Fibroblast of villous mesenchyme (primary cell): ENCODE measurements at regions not wholly inside any gene's neighbourhood (a gene's known extent, or its start where the extent isn't known, plus 50 kb on each side); places are given as distances from the start of the nearest gene placed in this dataset.

Experiments
- DNase-seq: peaks from one replicate; pipeline ENCODE4 v3.0.0-alpha.2; 2010; ENCODE audit warnings: low read depth
- H3K4me3 ChIP-seq: 2 replicates; pipeline ENCODE4 v1.5.1; 2011; ENCODE audit warnings: low read depth, mild to moderate bottlenecking, low read length
- TF ChIP-seq, protein P1 (sequence below): IDR thresholded peaks from 2 replicates; pipeline ENCODE4 v1.5.1; 2012; ENCODE audit warnings: low read depth, mild to moderate bottlenecking, low read length; ENCODE audit not compliant: insufficient read depth

DNA sequence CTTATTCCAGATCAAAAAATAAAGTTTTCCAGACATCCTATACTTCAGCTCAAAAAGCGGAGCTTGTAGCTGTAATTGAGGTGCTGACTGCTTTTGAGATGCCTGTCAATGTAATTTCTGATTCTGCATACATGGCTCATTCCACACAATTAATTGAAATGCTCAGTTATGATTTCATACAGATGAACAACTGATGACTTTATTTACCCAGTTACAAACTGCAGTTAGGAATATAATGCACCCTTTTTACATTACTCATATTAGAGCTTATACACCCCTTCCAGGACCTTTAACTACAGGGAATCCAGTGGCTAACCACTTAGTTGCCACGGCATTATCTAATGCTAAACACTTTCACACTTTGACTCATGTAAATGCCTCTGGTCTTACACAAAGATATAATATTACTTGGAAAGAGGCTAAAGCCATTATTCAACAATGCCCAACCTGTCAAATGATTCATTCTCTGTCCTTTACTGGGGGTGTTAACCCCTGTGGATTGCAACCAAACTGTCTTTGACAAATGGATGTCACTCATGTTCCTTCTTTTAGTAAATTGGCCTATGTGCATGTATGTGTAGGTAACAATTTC lies 147.3 kb downstream of the ZNF33B start:
- H3K4me3 ChIP-seq = no peak overlapping the region
- peak; percentile 20 for DNase-seq
- TF ChIP-seq, protein P1, sequence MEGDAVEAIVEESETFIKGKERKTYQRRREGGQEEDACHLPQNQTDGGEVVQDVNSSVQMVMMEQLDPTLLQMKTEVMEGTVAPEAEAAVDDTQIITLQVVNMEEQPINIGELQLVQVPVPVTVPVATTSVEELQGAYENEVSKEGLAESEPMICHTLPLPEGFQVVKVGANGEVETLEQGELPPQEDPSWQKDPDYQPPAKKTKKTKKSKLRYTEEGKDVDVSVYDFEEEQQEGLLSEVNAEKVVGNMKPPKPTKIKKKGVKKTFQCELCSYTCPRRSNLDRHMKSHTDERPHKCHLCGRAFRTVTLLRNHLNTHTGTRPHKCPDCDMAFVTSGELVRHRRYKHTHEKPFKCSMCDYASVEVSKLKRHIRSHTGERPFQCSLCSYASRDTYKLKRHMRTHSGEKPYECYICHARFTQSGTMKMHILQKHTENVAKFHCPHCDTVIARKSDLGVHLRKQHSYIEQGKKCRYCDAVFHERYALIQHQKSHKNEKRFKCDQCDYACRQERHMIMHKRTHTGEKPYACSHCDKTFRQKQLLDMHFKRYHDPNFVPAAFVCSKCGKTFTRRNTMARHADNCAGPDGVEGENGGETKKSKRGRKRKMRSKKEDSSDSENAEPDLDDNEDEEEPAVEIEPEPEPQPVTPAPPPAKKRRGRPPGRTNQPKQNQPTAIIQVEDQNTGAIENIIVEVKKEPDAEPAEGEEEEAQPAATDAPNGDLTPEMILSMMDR = no peak

- no peak for DNase-seq
- no peak overlapping the region for H3K4me3 ChIP-seq
- TF ChIP-seq, protein P1 = no peak
Measured at GRCh38 chr10:42490368-42490767, 148.0 kb downstream of the ZNF33B start.

GRCh38 chr10:42488416-42488815 lies 150.0 kb downstream of the ZNF33B start:
- peak; percentile 50 for DNase-seq
- no peak overlapping the region for H3K4me3 ChIP-seq
- TF ChIP-seq, protein P1 = no peak

DNA sequence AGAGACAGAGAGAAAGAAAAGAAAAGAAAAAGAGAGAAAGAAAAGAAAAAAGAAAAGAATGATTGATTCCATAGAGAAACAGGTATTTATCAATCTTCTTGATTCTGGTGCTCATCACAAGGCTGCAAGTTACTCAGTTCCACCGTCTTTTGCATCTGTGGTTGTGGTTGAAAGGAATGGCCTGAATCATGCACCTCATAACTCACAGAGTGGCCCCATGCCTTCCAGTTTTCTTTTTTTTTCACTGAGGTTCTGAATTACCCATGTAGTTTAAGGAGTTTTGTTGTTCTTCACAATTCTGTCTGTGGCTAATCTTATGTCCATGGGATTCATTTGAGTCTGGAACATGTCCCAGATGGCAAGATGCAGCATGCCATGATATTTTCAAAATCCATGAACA lies 156.0 kb downstream of the ZNF33B start:
- no peak overlapping the region for H3K4me3 ChIP-seq
- DNase-seq = peak; percentile 33
- TF ChIP-seq, protein P1 = no peak

DNA sequence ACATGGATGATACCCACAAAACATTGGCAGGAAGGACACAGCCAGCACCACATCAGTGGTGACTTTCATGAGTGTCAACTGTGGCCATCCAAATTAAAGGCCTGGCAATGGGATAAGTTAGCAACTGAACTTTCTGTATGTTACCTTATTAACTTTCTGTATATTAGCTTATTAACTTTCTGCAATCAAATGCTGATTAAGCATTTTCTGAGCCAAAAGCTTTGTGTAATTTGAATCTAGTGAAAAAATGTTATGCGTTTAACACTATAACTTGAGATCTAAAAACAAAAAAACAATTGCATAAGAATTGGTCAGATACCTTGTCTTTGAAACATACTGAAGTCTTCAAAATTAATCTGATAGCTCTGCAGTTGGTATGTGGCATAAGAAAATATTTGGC lies 159.3 kb downstream of the ZNF33B start:
- no peak overlapping the region for H3K4me3 ChIP-seq
- DNase-seq = no peak
- TF ChIP-seq, protein P1 = no peak

GRCh38 chr10:42477170-42477569 lies 161.2 kb downstream of the ZNF33B start:
- no peak overlapping the region for H3K4me3 ChIP-seq
- TF ChIP-seq, protein P1 = no peak
- DNase-seq = no peak

GRCh38 chr10:42476101-42476500 lies 162.3 kb downstream of the ZNF33B start:
- peak overlapping the region; percentile 66 for H3K4me3 ChIP-seq
- TF ChIP-seq, protein P1 = no peak
- DNase-seq = no peak
